MG63 (cell line): ENCODE measurements at regions not wholly inside any gene's neighbourhood (a gene's known extent, or its start where the extent isn't known, plus 50 kb on each side); places are given as distances from the start of the nearest gene placed in this dataset.

Experiments
- DNase-seq: peaks from one replicate; pipeline ENCODE4 v3.0.0-alpha.2; 2020
- H3K27me3 ChIP-seq: fragments of 250-450 bp; sonication (Bioruptor Pico); 2 replicates; pipeline ENCODE4 v1.5.1; 2020; ENCODE audit warnings: mild to moderate bottlenecking, moderate library complexity
- H3K36me3 ChIP-seq: fragments of 250-450 bp; sonication (Bioruptor Pico); 2 replicates; pipeline ENCODE4 v1.5.1; 2020; ENCODE audit warnings: mild to moderate bottlenecking, moderate library complexity
- H3K4me3 ChIP-seq: fragments of 250-450 bp; sonication (Bioruptor Pico); 2 replicates; pipeline ENCODE4 v1.5.1; 2020; ENCODE audit warnings: mild to moderate bottlenecking, moderate library complexity
- H3K9me3 ChIP-seq: fragments of 250-450 bp; sonication (Bioruptor Pico); 2 replicates; pipeline ENCODE4 v1.5.1; 2020; ENCODE audit warnings: mild to moderate bottlenecking, moderate library complexity

DNA sequence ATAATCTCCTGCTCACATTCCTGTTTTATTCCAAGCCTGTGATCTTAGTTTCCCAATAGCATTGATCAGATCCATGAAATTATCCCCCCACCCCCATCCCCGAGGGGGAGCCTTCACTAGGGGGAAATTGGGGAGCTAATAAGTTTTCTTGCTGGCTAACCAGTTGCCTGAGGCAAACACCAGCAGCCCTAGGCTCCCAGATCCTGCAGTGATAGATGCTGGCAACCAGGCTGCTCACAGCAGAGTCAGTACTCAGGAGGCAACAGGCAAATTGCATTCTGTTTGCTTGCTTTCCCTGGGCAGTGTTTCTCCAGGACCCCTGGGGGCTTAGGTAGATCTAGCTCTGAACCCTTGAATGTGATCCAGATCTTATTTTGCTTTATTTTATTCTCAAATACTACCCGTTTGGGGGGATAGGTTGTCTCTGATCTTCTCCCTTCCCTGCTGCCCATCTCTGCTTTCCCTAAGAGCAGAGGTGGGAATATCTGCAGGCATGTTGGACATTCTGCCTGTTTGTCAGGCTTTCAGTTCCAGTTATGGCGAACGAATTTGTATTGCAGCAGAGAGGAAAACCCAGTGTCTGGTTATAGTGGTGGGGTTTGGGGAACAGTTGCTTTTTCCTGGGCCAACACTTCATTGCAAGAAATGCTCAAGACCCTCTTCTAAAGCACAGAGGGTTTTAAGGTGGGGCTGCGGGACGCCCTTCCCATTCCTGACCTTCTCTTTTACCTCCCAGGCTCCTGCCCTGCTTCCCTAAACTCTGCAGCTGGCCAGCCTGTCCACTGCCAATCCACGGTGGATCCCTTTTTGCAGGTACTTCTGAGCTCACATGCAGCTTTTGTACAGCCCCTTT, 289.8 kb upstream of the PLXNA2 start:
- no peaks in the 10 kb centered on the region for H3K27me3 ChIP-seq
- no peak overlapping the region for H3K4me3 ChIP-seq
- H3K9me3 ChIP-seq, result no peaks in the 10 kb centered on the region
- DNase-seq, result no peak
- H3K36me3 ChIP-seq, result no peaks in the 10 kb centered on the region

DNA sequence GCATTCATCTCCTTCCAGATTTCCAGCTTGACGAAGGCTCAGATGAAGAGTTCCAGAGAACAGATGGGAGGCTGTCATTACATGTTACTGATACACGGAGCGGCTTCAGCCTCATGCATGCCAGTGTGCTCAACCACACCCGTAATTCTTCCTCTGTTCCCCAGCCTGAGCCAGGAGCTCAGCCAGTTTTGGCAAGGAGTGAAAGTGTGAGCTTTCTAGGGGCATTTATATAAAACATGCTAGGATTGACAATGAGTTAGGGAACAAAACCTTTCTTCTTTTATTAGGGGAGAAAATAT, 290.4 kb upstream of the PLXNA2 start:
- DNase-seq, result peak; percentile 31
- Histone ChIP-seq H3K27me3 (no peaks in the 10 kb centered on the region), H3K36me3 (no peaks in the 10 kb centered on the region), H3K9me3 (no peaks in the 10 kb centered on the region), H3K4me3 (no peak overlapping the region)

GRCh38 chr1:208534979-208535378, 290.8 kb upstream of the PLXNA2 start:
- H3K27me3 ChIP-seq, result no peaks in the 10 kb centered on the region
- DNase-seq, result no peak
- H3K36me3 ChIP-seq, result no peaks in the 10 kb centered on the region
- no peaks in the 10 kb centered on the region for H3K9me3 ChIP-seq
- H3K4me3 ChIP-seq, result no peak overlapping the region

DNA sequence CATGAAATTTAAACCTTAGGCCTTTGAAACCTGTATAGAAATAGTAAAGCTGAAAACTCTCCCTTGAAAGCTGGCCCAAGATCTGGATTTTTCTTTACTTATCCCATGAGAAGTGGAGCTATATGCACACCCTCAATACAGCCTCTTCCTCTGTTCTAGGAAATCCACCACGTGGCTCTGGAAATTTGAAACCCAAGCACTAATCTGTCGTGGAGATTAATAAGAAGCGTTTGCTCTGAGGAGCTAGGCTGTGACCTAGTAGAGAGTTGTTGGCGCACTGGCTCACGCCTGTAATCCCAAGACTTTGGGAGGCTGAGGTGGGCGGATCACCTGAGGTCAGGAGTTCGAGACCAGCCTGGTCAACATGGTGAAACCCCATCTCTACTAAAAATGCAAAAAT, 291.3 kb upstream of the PLXNA2 start:
- H3K27me3 ChIP-seq, result no peaks in the 10 kb centered on the region
- DNase-seq, result no peak
- H3K4me3 ChIP-seq, result no peak overlapping the region
- no peaks in the 10 kb centered on the region for H3K9me3 ChIP-seq
- no peaks in the 10 kb centered on the region for H3K36me3 ChIP-seq

DNA sequence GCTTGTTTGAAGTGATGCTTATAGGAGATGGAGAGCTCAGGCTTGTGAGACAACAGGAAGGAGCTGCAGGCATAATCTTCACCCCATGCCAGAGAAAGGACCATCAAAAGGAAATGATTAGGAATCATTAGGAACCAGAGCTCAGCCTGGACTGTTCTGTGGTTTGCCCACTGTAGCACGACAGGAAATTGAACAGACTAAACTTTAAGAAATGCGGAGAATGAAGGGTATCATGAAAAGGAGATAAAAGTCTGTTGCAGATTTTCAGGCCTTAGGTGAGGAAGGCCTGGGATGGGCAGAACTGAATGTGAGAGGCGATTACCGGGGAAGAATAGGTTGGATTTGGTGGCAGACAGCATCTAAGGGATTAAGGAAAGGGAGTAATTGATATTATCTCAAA, 292.0 kb upstream of the PLXNA2 start:
- no peak for DNase-seq
- Histone ChIP-seq H3K9me3 (no peaks in the 10 kb centered on the region), H3K36me3 (no peaks in the 10 kb centered on the region), H3K4me3 (no peak overlapping the region), H3K27me3 (no peaks in the 10 kb centered on the region)

- Histone ChIP-seq H3K4me3 (no peak overlapping the region), H3K36me3 (no peaks in the 10 kb centered on the region), H3K27me3 (no peaks in the 10 kb centered on the region), H3K9me3 (no peaks in the 10 kb centered on the region)
- no peak for DNase-seq
Measured at GRCh38 chr1:208537198-208537597, 293.0 kb upstream of the PLXNA2 start.

GRCh38 chr1:208538078-208538477, 293.9 kb upstream of the PLXNA2 start:
- Histone ChIP-seq H3K27me3 (no peaks in the 10 kb centered on the region), H3K36me3 (no peaks in the 10 kb centered on the region), H3K9me3 (no peaks in the 10 kb centered on the region), H3K4me3 (no peak overlapping the region)
- no peak for DNase-seq

- Histone ChIP-seq H3K4me3 (no peak overlapping the region), H3K27me3 (no peaks in the 10 kb centered on the region), H3K9me3 (no peaks in the 10 kb centered on the region), H3K36me3 (no peaks in the 10 kb centered on the region)
- DNase-seq, result no peak
Measured at GRCh38 chr1:208538587-208538986, 294.4 kb upstream of the PLXNA2 start.

DNA sequence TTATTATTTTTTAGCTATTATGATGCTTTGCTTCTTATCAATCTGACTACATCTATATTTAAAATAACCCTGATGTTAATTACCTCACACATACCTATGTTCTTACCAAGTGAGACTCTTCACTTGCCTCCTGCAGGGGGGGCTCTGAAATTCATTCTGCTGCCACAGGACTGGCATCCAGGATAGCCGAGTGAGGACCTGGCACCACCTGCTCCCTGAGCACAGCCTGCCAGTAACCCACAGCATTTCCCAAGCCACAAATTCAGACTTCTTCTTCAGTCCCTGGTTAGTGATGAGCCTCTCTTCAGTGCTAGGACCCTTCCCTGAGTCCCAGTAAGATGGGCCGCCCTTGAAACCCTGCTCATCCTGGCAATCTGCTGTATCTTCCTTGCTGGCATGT, 296.5 kb upstream of the PLXNA2 start:
- Histone ChIP-seq H3K27me3 (no peaks in the 10 kb centered on the region), H3K4me3 (no peak overlapping the region), H3K36me3 (no peaks in the 10 kb centered on the region), H3K9me3 (no peaks in the 10 kb centered on the region)
- no peak for DNase-seq

- H3K9me3 ChIP-seq, result no peaks in the 10 kb centered on the region
- H3K36me3 ChIP-seq, result no peaks in the 10 kb centered on the region
- DNase-seq, result peak; percentile 61
- H3K4me3 ChIP-seq, result no peak overlapping the region
- H3K27me3 ChIP-seq, result no peaks in the 10 kb centered on the region
Measured at GRCh38 chr1:208541225-208541855, 297.2 kb upstream of the PLXNA2 start.

DNA sequence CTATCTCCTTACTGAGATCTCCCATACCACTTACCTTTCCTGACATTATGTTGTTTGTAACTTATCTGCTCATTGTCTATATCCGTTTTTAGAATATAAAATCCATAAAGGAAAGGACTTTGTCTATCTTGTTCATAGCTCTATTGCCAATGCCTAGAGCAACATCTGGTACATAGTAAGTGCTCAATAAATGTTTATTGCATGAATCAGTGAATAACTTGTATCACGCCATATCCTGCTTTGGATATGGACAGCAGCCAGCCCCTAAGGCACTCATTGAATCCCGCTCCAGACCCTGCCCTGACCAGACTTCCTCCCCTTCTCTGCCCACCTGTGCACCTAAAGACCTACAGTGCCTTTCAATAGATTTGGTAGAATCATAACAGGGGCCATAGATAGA, 298.1 kb upstream of the PLXNA2 start:
- no peaks in the 10 kb centered on the region for H3K27me3 ChIP-seq
- no peaks in the 10 kb centered on the region for H3K9me3 ChIP-seq
- H3K4me3 ChIP-seq, result no peak overlapping the region
- no peaks in the 10 kb centered on the region for H3K36me3 ChIP-seq
- DNase-seq, result peak; percentile 17

- Histone ChIP-seq H3K9me3 (no peaks in the 10 kb centered on the region), H3K4me3 (no peak overlapping the region), H3K27me3 (no peaks in the 10 kb centered on the region), H3K36me3 (no peaks in the 10 kb centered on the region)
- no peak for DNase-seq
Measured at GRCh38 chr1:208544053-208544452, 299.9 kb upstream of the PLXNA2 start.

DNA sequence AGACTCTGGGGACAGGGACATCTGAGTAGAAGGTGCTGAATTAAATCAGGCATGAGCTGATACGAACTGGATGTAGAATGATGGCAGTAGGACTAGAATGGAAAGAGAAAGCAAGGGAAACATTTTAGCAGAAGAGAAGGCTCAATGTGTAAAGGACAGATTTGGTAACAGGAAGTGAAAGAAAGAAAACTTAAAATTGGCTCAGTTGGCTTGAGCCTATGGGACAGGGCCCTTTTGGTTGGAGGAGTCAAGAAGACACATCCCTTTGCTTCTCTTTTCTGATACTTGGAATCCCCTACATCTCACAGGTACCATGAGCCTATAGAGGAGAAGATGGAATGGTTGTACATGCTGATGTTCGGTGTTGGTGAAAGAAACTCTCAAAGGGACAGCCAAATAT, 300.6 kb upstream of the PLXNA2 start:
- no peaks in the 10 kb centered on the region for H3K36me3 ChIP-seq
- DNase-seq, result no peak
- H3K27me3 ChIP-seq, result no peaks in the 10 kb centered on the region
- H3K4me3 ChIP-seq, result no peak overlapping the region
- no peaks in the 10 kb centered on the region for H3K9me3 ChIP-seq

GRCh38 chr1:208551024-208551423, 306.8 kb upstream of the PLXNA2 start:
- no peaks in the 10 kb centered on the region for H3K9me3 ChIP-seq
- no peaks in the 10 kb centered on the region for H3K27me3 ChIP-seq
- no peaks in the 10 kb centered on the region for H3K36me3 ChIP-seq

DNA sequence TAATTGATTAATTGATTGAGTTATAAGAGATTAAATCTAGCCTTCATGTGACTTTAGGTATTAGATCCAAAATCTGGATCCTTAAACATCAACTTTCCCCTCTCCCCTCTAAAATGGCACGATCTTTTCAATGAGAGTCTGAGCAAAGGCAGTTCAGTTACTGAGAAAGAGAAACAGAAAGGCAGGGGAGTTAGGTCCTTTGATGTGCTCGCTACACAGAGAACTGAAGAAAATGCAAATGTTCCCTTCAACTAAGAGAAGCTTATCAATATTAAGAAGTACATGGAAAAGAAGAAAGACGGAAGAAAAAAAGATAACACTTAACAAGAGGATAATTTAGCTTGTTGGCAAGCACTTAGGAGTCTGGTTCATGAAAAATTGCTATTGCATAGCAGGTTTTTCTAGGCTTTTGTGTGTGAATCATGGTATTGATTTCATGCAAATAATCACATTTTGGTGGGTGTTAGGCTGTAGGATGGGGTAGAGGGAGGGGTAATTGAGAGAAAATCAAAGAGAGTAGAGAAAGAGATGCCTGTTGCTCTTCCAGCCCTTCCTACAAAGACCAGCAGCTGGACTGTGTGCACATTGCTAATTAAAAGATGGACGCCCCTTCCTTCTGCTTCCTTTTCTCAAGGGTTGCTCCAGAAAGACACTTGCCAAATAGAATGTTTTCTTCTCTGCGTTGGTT, 307.6 kb upstream of the PLXNA2 start:
- Histone ChIP-seq H3K9me3 (no peaks in the 10 kb centered on the region), H3K36me3 (no peaks in the 10 kb centered on the region), H3K4me3 (no peak overlapping the region), H3K27me3 (no peaks in the 10 kb centered on the region)
- DNase-seq, result no peak

More at GRCh38 chr1:208551024-208551423, 306.8 kb upstream of the PLXNA2 start:
- H3K4me3 ChIP-seq, result no peak overlapping the region
- no peak for DNase-seq

GRCh38 chr1:208552928-208553327, 308.7 kb upstream of the PLXNA2 start:
- no peak for DNase-seq
- no peaks in the 10 kb centered on the region for H3K9me3 ChIP-seq
- H3K36me3 ChIP-seq, result no peaks in the 10 kb centered on the region
- H3K27me3 ChIP-seq, result no peaks in the 10 kb centered on the region
- H3K4me3 ChIP-seq, result no peak overlapping the region

DNA sequence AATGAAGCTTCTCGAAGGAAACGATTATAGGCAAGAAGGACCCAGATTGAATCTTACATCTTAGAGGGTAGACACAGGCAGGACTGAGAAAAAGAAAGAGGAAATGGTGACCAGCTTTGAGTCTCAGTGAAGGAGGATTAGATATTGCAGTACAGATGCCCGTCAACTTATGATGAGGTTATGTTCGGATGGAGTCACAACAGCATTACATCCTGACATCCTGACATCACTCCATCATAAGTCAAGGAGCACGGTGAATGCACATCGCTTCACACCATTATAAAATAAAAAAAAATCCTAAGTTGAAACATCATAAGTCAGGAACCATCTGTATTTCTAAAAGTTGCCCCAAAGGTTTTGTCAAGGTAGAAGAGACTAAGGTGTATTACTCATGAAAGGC, 312.3 kb upstream of the PLXNA2 start:
- Histone ChIP-seq H3K36me3 (no peaks in the 10 kb centered on the region), H3K27me3 (no peaks in the 10 kb centered on the region), H3K4me3 (no peak overlapping the region)

More for the DNA sequence above, 312.3 kb upstream of the PLXNA2 start:
- DNase-seq, result no peak
- no peaks in the 10 kb centered on the region for H3K9me3 ChIP-seq
